OCI-LY1 (cell line): ENCODE measurements at regions not wholly inside any gene's neighbourhood (a gene's known extent, or its start where the extent isn't known, plus 50 kb on each side); places are given as distances from the start of the nearest gene placed in this dataset.

ENCODE experiments used
- H2AFZ ChIP-seq: fragments of 200-600 bp; sonication (generic), shearing (Covaris generic); 2 replicates; pipeline ENCODE4 v1.6.0; 2014; ENCODE audit warnings: antibody characterized with exemption, mild to moderate bottlenecking, low read length
- H3F3A ChIP-seq: fragments of 200-600 bp; sonication (generic), shearing (Covaris generic); 2 replicates; pipeline ENCODE4 v1.6.0; 2014; ENCODE audit warnings: mild to moderate bottlenecking, antibody characterized with exemption, low read length, moderate library complexity; ENCODE audit not compliant: insufficient read depth
- H3K27ac ChIP-seq: fragments of 200-600 bp; sonication (generic); 2 replicates; pipeline ENCODE4 v1.5.1; 2014; ENCODE audit warnings: low read length, mixed run types, mild to moderate bottlenecking, low read depth; ENCODE audit not compliant: poor library complexity, severe bottlenecking
- H3K27me3 ChIP-seq: fragments of 200-600 bp; sonication (generic); 2 replicates; pipeline ENCODE4 v1.6.0; 2014; ENCODE audit warnings: antibody characterized with exemption, mild to moderate bottlenecking, low read length, moderate library complexity; ENCODE audit not compliant: insufficient read depth
- H3K36me3 ChIP-seq: fragments of 200-600 bp; sonication (generic); 2 replicates; pipeline ENCODE4 v1.6.1; 2014; ENCODE audit warnings: mild to moderate bottlenecking, antibody characterized with exemption, low read length, moderate library complexity, mixed read lengths; ENCODE audit not compliant: insufficient read depth
- H3K4me1 ChIP-seq: fragments of 200-600 bp; sonication (generic); 2 replicates; pipeline ENCODE4 v1.5.1; 2014; ENCODE audit warnings: mild to moderate bottlenecking, low read length, moderate library complexity; ENCODE audit not compliant: insufficient read depth, severe bottlenecking
- H3K4me2 ChIP-seq: fragments of 200-600 bp; sonication (generic), shearing (Covaris generic); 2 replicates; pipeline ENCODE4 v1.6.1; 2014; ENCODE audit warnings: low read length
- H3K4me3 ChIP-seq: fragments of 200-600 bp; sonication (generic); 2 replicates; pipeline ENCODE4 v1.5.1; 2014; ENCODE audit warnings: low read length, low read depth, mild to moderate bottlenecking, mixed read lengths; ENCODE audit not compliant: poor library complexity, severe bottlenecking
- H3K79me2 ChIP-seq: fragments of 200-600 bp; shearing (Covaris generic); 2 replicates; pipeline ENCODE4 v1.6.1; 2016; ENCODE audit warnings: mixed run types, low read length, mixed read lengths; ENCODE audit not compliant: insufficient read depth
- H3K9ac ChIP-seq: fragments of 200-600 bp; sonication (generic), shearing (Covaris generic); 2 replicates; pipeline ENCODE4 v1.6.1; 2014; ENCODE audit warnings: mild to moderate bottlenecking, low read length, mixed read lengths
- H3K9me2 ChIP-seq: fragments of 200-600 bp; sonication (generic), shearing (Covaris generic); 2 replicates; pipeline ENCODE4 v1.6.1; 2014; ENCODE audit warnings: low read depth, mild to moderate bottlenecking, low read length, mixed read lengths
- H3K9me3 ChIP-seq: fragments of 200-600 bp; shearing (Covaris generic); 2 replicates; pipeline ENCODE4 v1.6.1; 2014; ENCODE audit warnings: low read length, mixed read lengths
- H4K20me1 ChIP-seq: fragments of 200-600 bp; sonication (generic), shearing (Covaris generic); 2 replicates; pipeline ENCODE4 v1.6.0; 2016; ENCODE audit warnings: mild to moderate bottlenecking, low read length; ENCODE audit not compliant: insufficient read depth
- EZH2 ChIP-seq: fragments of 200-600 bp; sonication (generic), shearing (Covaris generic); IDR thresholded peaks from 2 replicates; pipeline ENCODE4 v1.8.0; 2017; ENCODE audit warnings: borderline replicate concordance, mixed run types, mild to moderate bottlenecking, antibody characterized with exemption, low read length, moderate library complexity, mixed read lengths
- TF ChIP-seq, protein P1 (sequence below): fragments of 200-600 bp; sonication (generic), shearing (Covaris generic); IDR thresholded peaks from 2 replicates; pipeline ENCODE4 v1.5.1; 2017; ENCODE audit warnings: mild to moderate bottlenecking, antibody characterized with exemption, low read length, moderate library complexity, mixed read lengths

DNA sequence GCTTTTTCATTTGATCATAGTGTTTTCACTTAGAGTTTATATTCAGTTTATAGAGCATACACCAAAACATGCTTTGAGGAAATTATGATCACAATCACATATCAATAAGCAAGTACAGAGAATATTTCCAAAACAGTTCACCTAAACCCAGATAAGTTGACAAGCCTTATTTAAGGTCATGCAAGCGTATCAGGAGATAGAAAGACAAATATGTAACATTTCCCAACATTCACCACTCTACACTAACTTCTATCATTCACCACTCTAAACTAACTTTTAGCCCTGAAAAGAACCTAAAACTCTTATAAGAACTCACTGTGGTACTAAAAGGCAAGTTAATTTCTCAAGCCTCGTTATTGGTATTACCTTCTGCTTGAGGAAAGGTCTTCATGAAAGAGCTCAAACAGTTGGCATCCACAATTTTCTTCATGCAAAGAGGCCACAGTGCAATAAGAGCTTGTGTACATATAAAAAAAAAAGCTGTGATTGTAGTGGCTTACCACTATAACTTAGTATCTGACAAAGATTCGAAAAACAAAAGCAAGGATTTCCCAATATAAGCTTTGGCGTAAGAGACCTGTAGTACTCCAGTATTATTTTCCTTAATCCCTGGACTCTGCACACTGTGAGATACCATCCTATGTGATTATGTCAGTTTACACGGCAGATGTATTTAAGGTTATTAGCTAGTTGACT, 903.3 kb downstream of the STIM2 start:
- H3K9me2 ChIP-seq = no peaks in the 10 kb centered on the region
- H3K9me3 ChIP-seq = no peaks in the 10 kb centered on the region
- H3K27ac ChIP-seq = no peak overlapping the region
- H2AFZ ChIP-seq = no peak overlapping the region
- H3K4me1 ChIP-seq = no peaks in the 10 kb centered on the region
- TF ChIP-seq, protein P1, sequence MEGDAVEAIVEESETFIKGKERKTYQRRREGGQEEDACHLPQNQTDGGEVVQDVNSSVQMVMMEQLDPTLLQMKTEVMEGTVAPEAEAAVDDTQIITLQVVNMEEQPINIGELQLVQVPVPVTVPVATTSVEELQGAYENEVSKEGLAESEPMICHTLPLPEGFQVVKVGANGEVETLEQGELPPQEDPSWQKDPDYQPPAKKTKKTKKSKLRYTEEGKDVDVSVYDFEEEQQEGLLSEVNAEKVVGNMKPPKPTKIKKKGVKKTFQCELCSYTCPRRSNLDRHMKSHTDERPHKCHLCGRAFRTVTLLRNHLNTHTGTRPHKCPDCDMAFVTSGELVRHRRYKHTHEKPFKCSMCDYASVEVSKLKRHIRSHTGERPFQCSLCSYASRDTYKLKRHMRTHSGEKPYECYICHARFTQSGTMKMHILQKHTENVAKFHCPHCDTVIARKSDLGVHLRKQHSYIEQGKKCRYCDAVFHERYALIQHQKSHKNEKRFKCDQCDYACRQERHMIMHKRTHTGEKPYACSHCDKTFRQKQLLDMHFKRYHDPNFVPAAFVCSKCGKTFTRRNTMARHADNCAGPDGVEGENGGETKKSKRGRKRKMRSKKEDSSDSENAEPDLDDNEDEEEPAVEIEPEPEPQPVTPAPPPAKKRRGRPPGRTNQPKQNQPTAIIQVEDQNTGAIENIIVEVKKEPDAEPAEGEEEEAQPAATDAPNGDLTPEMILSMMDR = no peak
- no peak for TF ChIP-seq EZH2
- H3K79me2 ChIP-seq = no peaks in the 10 kb centered on the region
- no peaks in the 10 kb centered on the region for H3F3A ChIP-seq
- no peak overlapping the region for H3K4me2 ChIP-seq
- no peaks in the 10 kb centered on the region for H3K27me3 ChIP-seq
- H3K36me3 ChIP-seq = no peaks in the 10 kb centered on the region
- H3K4me3 ChIP-seq = no peak overlapping the region
- no peaks in the 10 kb centered on the region for H4K20me1 ChIP-seq
- no peak overlapping the region for H3K9ac ChIP-seq

DNA sequence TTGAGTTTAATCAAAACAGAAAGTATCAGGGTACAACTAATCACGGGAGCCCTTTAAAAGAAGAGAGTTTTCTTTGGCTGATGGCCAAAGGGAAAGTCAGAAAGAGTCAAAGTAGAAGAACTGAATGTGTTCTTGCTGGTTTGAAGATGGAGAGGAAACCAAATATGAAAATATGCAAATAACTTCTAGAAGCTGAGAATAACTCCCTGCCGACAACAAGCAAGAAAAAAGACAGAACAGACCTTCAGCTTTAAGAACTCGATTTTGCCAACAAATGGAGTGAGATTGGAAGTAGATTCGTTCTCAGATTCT, 903.8 kb downstream of the STIM2 start:
- no peaks in the 10 kb centered on the region for H4K20me1 ChIP-seq
- H2AFZ ChIP-seq = no peak overlapping the region
- no peak overlapping the region for H3K4me2 ChIP-seq
- H3K9ac ChIP-seq = no peak overlapping the region
- H3K27ac ChIP-seq = no peak overlapping the region
- H3K79me2 ChIP-seq = no peaks in the 10 kb centered on the region
- no peaks in the 10 kb centered on the region for H3K9me3 ChIP-seq
- no peaks in the 10 kb centered on the region for H3K27me3 ChIP-seq
- H3K4me1 ChIP-seq = no peaks in the 10 kb centered on the region
- no peaks in the 10 kb centered on the region for H3F3A ChIP-seq
- H3K4me3 ChIP-seq = no peak overlapping the region
- H3K36me3 ChIP-seq = no peaks in the 10 kb centered on the region
- TF ChIP-seq, protein P1 = no peak
- TF ChIP-seq EZH2 = no peak
- H3K9me2 ChIP-seq = no peaks in the 10 kb centered on the region

DNA sequence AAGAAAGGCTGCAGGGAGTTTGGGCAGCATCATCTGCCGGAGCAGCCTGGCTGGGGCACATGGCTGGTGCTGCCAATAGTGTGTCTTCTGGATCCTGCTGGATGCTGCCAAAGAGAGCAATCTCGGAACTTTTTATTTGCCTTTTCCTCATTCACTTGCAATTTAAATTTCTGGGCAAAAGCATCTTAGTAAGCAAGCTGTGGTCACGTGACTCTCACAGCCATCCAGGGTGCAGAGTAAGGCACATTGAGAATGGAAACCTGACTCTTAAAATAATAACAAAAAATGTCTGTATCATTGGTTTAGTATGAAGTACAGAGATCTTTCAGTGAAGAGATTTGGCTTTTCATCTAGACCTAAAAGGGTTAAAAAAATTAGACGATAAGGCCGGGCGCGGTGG, 910.3 kb downstream of the STIM2 start:
- Histone ChIP-seq H3K4me3 (no peak overlapping the region), H3F3A (no peaks in the 10 kb centered on the region), H3K9me3 (no peaks in the 10 kb centered on the region), H3K9ac (no peak overlapping the region), H4K20me1 (no peaks in the 10 kb centered on the region), H3K27me3 (no peaks in the 10 kb centered on the region), H3K4me2 (no peak overlapping the region), H3K4me1 (no peaks in the 10 kb centered on the region), H3K27ac (no peak overlapping the region), H3K36me3 (no peaks in the 10 kb centered on the region), H3K79me2 (no peaks in the 10 kb centered on the region), H2AFZ (no peak overlapping the region), H3K9me2 (no peaks in the 10 kb centered on the region)
- TF ChIP-seq, protein P1 = no peak
- TF ChIP-seq EZH2 = no peak
